Stimulated activated CD8-positive, alpha-beta memory T cell treated with anti-CD3 and anti-CD28 coated beads, Interleukin-12 subunit alpha, Interleukin-12 subunit beta, amount 100 ng/mL, for 4 hours (primary cell): ENCODE measurements at regions not wholly inside any gene's neighbourhood (a gene's known extent, or its start where the extent isn't known, plus 50 kb on each side); places are given as distances from the start of the nearest gene placed in this dataset.

Experiments
- DNase-seq: peaks from one replicate; pipeline ENCODE4 v3.0.0-alpha.2; 2020; ENCODE audit warnings: low read depth

DNA sequence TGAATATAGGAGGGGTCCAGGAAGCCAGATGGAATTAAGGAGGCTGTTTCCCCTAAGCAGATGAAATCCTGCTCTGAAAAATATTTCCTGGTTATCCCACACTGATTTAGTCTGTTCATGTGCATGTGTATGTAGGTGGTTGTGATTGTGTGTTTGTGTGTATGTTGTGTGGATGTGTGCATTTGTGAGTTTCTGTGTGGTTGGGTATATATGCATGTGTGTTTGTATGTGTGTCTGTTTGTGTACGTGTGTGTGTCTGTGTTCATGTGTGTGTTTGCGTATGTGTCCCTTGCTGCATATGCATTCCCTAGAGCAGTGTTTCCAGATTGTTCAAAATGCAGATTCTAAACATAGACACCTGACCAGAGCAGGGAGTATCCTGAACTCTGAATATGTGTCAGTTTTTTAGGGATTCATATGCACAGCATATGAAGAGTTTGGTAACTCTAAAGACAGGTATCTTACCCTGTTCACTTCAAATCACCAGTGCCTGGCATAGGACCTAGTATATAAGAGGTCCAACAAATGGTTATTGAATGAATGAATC, 239.8 kb downstream of the MAFB start:
- DNase-seq: no peak

- DNase-seq: no peak
These were observed 242.1 kb downstream of the MAFB start for GRCh38 chr20:40446888-40447287.

DNA sequence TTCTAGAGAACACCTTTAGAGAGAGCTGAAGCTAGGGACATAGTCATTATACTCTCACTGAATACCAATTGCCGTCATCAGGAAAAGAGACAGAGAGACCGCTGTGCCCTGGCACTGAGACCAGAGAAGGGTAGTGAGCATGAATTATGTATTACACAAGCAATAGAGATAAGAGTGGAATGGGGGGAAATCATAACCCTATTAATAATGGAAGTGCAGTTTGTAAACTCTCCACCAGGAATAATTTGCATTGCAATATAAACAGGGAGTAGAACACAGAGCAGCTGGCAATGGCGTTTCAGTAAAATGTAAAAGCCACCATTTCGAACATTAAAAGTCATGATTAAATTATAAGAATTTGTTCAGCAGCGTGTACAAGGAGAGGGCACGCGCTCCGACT, 244.5 kb downstream of the MAFB start:
- DNase-seq: no peak

DNA sequence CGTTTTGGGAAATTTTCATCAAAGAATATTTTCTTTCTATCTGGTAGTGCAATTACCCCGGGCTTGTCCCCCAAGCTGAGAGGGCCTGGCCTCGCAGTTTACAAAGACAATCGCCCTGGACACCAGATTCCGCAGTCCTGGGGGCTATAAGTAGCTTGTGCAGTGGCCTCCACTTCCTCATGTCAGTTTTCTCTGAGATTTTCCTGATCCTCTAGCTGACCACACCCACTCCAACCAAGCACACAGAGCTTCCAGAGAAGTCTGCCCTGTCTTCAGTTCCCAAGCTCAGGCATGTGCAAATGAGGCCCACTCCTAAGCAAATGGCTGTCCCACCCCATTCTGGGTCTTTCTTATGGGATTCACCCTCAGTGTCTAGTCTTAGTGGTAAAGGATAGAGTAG, 245.3 kb downstream of the MAFB start:
- DNase-seq: no peak

DNA sequence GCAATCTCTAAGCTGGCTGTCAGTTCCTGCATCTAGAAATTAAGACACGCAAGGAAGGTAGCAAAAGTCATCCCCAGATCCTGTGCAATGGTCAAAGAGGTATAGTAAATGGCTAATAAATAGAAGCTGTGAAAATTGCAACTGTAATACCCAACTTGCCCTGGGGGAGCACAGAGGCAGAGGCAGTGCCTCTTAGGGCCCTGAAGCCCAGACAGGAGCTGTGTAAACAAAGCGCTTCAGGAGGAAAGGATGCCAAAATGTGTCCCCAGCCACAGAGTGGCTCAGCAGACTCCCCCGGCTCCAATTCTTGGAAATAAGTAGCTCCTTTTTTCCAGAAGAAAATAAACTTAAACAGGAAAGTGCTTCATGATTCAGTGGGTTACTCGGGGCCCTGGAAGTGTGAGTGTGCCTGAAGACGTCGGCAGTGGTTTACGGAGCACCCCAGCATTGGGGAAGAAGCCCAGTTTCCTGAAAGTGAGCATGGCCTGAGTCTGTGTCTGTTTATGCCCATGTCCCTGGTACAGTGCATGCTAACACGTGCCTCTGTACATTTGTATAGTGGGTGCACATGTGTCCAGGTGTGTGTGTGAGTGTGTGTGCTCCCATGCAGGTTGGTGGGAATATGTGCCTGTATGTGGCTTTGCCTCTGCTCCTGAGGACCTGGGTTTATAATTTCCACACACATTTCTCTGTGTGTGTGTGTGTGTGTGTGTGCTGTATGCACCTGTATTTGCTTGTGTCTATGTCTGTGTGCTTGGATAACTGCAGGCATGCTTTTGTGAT, 246.7 kb downstream of the MAFB start:
- DNase-seq: no peak

- DNase-seq: no peak
These were observed 247.3 kb downstream of the MAFB start for GRCh38 chr20:40441771-40442170.

- no peak for DNase-seq
These were observed 250.7 kb downstream of the MAFB start for GRCh38 chr20:40438161-40438830.

DNA sequence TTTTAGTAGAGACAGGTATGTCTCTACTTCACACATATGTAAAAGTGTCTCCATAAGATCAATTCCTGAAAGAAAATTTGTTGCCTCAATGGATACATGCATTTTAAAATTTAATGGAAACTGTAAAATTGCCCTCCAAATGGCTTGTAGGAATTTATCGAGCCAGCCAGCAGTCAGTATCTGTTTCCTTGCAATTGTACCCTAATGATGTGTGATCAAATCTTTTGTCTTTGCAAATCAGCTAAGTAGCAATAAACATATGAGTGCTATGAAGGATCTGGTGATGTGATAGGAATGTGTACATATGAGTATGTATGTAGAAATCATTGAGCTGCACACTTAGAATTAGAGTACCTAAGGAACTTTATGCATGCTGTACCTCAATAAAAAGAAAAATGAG, 253.0 kb downstream of the MAFB start:
- no peak for DNase-seq

DNA sequence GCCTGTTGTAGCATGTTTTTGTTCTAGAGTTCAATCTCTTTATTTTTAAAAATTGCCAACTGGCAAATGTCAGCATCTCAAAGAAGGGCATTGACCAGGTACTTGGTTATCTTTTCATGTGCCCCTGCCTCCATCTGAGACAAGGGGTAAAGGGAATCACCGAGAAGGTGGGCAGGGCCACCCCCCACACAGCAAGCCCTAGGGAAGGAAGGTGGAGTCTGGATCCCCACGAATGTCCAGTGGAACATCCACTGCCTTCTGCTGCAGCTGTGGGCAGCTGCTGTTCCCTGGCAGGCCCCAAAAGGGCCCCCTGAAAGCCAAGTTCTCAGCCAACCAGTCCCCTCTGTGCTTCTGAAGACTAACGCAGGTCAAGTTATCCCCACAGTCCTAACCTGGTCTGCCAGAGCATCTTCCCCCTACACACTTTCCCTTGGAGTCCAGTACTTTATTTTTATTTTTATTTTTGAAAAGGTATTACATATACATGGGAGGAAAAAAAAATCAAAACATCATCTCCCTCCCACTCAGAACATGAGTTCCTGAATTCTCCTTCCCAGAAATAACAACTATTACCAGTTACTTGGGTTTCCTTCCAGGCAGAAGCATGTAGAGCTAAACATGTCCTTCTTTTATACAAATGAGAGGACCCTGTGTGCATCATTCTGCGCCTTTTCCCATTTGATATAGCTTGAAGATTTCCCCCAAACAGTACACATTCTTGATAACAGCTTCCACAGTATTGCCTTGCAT, 253.7 kb downstream of the MAFB start:
- no peak for DNase-seq

DNA sequence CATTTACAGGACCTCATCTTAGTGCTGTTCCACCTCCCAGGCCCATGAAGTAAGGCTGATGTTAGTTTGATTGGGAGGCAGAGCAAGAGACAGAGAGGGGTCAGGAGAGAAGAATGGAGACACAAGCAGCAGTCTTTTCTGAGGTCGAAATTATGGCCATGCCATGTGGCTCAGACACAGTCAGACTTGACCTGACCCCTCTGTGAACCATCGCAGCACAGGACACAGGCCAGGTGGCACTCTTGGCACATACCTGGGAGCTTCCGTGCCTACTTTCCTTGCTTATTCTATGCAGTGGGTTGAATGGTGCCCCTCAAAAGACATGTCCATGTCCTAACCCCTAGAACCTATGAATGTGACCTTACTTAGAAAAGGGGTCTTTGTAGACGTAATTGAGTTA, 254.9 kb downstream of the MAFB start:
- DNase-seq: no peak

DNA sequence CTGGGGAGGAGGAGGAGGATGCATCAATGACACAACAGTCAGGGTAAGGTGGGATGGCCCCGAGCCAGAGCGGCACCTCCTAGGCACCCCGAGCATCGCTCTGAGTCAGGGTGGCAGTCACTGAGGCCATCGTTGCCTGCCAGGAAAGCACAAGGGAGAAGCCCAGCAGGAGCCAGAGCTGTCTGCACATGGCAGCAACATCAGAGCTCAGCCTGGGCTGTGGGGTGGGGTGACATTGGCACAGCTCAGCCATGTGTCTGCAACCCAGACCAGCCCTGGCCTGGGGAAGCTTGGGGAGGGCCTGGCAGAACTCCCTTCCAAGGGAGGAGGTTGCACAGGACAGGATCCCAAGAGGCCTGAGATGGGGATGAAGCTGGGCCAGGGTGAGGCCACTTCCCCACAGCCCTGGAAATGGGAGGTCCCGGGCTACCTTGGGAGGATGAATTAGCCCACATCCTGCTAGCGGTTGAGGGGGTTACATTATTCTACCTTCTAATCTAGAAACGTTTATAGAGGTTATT, 255.6 kb downstream of the MAFB start:
- DNase-seq: no peak

GRCh38 chr20:40431611-40432010, 257.4 kb downstream of the MAFB start:
- DNase-seq: no peak

DNA sequence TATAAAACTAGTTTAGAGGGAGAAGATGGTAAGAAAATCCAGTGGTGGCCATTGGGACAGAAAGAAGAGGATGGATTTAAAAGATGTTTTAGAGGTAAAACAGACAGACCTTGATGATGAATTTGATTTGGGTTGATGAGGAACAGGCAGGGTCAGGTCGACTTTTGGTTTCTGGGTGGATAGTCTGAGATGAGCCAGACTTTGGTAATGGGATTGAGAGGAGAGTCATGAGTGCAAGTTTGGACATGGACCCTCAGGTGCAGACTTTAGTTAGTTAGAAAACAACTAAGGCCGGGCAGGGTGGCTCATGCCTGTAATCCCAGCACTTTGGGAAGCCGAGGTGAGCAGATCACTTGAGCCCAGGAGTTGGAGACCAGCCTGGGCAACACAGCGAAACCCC, 257.9 kb downstream of the MAFB start:
- DNase-seq: no peak

DNA sequence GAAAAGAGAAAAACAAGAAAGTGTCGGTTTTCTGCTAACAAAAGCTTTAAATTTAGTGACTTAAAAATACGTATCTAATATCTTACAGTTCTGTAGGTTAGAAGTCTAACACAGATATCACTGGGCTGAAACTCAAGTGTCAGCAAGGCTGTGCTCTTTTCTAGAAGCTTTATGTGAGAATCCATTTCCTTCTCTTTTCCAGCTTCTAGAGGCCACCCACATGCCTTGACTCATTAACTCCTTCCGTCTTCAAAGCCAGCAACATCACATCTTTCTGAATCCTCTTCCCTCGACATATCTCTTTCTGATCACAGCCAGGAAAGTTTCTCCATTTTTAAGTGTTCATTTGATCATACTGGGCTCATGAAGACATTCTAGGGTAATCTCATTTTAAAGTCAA, 262.0 kb downstream of the MAFB start:
- no peak for DNase-seq

DNA sequence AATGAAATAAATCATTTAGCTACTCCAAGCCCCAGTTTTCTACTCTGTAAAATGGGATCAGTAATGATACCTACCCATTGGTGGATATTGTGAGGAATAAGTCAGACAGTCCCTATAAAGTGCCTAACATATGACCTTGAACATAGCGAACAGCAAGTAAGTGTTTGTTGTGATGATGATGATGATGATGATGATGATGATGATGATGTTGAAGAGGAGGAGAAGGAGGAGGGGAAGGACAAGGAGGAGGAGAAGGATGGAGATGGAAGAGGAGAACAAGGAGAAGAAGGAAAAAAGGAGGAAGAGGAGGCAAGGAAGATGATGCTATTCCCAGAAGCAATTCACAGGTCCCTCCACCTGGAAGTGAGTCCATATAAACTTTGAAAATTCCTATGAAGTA, 264.3 kb downstream of the MAFB start:
- DNase-seq: no peak

DNA sequence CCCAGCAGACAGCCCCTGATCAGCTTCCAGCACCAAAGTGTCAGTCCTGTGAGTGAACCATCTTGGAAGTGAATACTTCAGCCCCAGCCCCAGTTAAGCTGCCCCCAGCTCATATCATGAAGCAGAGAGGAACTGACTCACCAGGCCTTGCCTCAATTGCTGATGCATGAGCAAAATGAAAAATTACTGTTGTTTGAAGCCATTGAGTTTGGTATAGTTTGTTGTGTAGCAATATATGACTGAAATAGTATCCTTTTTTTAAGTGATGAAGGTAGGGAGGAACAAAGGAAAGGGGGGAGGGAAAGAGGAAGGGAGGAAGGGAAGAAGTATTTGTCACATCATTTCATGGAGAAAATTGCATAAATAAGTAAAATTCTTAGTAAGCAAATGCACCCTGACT, 266.4 kb downstream of the MAFB start:
- no peak for DNase-seq

DNA sequence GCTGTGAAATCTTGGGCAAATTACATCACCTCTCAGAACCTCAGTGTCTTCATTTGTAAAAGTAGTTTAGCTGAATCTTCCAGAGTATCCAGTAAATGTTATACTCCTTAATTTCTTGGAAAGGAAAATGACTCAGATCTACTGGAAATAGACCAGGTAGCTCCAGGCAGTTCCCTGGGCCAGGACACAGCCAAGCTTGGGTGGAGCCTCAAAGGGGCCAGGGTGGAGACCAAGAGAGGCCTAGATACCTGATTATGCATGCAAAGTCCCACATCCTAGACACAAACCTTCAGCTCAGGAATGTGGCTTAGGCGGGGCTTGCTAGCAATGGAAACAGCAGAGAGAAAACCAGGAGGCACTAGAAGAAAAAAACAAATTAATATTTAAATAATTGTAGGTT, 272.8 kb downstream of the MAFB start:
- DNase-seq: no peak

DNA sequence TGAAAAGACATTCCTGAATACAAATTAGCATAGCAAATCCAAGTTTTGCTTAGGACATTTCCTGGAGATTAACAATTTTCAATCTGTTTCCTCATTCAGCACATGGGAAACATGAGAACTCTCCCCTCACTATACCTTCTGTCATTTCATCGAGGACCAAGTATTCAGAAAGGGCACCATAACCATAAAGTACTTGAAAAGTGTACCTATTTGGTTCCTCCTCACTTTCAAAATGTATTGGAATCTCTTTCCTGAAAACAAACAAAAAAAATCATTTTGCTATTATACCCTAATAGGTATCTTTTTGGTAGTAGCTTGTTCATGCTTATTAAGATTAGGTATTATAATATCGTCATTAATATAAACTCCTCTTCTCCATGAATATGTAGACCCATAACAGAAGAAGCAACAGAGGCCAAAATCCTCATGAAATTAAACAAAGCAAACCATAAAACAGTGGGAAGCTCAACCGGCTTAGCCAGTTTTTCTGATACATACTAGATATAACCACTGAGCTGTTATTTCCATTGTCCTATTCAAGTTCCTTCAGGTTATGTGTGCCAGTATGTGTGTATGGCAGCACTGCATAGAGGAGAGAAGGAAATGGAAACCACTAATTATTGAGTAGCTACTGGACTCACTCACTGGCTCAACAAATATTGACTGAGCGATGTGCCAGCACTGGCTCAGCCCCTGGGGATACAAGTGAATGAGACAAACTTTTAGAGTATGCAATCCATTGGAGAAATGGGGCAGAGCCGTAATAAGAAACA, 274.0 kb downstream of the MAFB start:
- no peak for DNase-seq

- DNase-seq: no peak
These were observed 279.0 kb downstream of the MAFB start for GRCh38 chr20:40410028-40410427.

- DNase-seq: no peak
These were observed 291.6 kb downstream of the MAFB start for GRCh38 chr20:40397467-40397866.

- no peak for DNase-seq
These were observed 295.6 kb downstream of the MAFB start for GRCh38 chr20:40393197-40394079.
